ENCODE measurements at regions not wholly inside any gene's neighbourhood (a gene's known extent, or its start where the extent isn't known, plus 50 kb on each side); places are given as distances from the start of the nearest gene placed in this dataset.

DNA sequence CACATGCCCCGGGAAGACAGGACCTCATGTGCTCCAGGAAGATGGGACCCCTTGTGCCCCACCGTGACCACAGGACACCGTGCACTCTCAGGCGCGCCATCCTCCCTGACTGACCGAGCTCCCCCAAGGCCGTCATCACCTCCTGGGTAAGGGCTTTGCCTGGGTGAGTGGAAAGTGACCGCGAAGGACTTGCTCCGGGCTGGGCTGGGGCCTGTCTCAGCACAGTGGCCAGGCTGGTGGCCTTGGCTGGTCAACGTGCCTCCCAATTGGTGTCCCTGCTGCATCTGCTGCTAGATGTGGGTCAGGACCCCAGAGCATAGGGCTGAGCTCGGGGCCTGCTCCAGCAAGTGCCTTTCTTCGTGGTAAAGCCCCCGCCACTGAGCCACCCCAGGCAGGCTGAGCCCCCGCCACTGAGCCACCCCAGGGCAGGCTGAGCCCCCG, 69.7 kb upstream of the CTDP1 start:
- DNase-seq (ENCODE audit: low read depth, low spot score) = no peak

- DNase-seq (ENCODE audit: low read depth, low spot score) = no peak
Measured at GRCh38 chr18:79610461-79611039, 69.1 kb upstream of the CTDP1 start.

DNA sequence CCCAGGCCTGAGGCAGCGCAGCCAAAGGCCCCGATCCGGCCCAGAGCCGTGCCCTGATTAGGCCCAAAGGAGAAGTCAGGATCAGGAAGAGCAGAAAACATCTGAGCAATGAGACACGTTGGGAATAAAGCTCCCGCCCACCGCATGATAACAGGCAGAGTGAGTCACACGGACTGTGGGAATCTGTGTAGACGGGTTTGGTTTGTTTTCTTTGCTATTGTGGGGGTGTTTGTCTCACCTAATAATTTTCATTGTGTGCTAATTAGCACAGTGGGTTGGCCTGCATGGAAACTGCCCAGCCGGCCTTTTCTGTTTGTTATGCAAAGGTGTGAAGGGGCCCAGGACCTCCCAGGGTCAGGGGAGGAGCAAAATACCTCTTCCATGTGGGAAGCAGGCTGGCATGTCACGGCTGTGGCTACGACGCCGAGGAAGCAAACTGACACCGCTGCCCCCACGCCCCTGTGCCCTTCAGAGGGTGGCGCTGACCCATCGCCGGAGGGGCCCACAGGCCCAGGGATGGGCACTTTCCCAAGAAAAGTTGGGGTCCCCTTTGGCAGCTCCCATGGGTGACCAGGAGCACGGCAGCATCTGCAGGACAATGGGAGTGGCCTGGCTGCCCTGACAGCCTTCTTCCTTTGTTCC, 68.4 kb upstream of the CTDP1 start:
- no peak for DNase-seq (ENCODE audit: low read depth, low spot score)

GRCh38 chr18:79612291-79613108, 67.1 kb upstream of the CTDP1 start:
- no peak for DNase-seq (ENCODE audit: low read depth, low spot score)

DNA sequence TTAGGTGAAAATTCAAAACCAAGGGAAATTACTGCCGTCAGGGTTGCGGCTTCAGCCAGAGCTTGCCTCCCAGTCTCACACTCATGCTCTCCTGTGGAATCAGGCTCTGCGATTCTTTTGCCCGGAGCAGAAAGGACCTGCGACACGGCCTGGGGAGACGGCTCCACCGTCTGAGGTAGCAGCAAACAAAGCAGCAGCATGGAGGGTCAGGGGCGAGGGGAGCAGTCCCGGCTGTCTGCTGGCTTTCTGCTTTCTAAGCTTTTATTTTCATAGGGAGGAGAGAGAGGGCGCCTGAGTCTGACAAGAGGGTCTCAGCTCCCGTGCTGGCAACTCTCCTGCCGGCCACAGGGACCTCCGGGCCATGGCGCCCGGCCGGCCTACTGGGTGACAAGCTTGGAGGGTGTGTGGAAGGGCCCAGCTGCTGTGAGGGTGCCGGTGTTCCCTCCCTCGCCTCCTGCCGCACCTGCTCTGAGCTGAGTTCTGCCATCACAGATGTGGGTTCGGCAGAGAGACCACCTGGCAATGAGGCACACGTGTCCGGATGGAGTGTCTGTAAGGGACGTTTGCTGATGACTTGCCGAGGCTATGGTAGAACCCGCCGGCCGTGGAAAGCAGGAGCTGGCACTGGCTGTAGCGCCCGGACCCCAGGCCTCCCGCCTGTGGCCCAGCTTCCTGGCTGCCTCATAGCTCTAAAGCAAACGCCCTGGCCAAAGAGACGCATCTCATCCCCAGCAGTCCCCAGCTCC, 66.2 kb upstream of the CTDP1 start:
- DNase-seq (ENCODE audit: low read depth, low spot score) = no peak

GRCh38 chr18:79614211-79614955, 65.2 kb upstream of the CTDP1 start:
- no peak for DNase-seq (ENCODE audit: low read depth, low spot score)

GRCh38 chr18:79615091-79615490, 64.5 kb upstream of the CTDP1 start:
- no peak for DNase-seq (ENCODE audit: low read depth, low spot score)

DNA sequence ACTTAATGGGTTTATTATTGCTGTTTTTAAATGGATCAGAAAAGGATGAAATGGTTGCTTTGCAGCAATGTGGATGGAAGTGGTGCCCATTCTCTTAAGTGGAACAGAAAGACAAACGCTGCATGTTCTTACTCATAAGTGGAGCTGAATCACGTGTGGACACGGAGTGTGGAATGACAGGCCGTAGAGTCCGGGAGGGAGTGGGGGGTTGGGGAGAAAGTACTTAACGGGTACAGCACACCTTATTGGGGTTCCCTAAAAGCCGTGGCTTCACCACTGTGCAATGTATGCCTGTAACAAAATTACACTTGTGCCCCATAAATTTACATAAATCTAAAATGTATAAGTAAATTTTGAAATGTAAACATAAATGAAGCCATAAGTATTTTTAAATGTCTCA, 64.0 kb upstream of the CTDP1 start:
- no peak for DNase-seq (ENCODE audit: low read depth, low spot score)

- no peak for DNase-seq (ENCODE audit: low read depth, low spot score)
Measured at GRCh38 chr18:79616651-79617510, 62.7 kb upstream of the CTDP1 start.

DNA sequence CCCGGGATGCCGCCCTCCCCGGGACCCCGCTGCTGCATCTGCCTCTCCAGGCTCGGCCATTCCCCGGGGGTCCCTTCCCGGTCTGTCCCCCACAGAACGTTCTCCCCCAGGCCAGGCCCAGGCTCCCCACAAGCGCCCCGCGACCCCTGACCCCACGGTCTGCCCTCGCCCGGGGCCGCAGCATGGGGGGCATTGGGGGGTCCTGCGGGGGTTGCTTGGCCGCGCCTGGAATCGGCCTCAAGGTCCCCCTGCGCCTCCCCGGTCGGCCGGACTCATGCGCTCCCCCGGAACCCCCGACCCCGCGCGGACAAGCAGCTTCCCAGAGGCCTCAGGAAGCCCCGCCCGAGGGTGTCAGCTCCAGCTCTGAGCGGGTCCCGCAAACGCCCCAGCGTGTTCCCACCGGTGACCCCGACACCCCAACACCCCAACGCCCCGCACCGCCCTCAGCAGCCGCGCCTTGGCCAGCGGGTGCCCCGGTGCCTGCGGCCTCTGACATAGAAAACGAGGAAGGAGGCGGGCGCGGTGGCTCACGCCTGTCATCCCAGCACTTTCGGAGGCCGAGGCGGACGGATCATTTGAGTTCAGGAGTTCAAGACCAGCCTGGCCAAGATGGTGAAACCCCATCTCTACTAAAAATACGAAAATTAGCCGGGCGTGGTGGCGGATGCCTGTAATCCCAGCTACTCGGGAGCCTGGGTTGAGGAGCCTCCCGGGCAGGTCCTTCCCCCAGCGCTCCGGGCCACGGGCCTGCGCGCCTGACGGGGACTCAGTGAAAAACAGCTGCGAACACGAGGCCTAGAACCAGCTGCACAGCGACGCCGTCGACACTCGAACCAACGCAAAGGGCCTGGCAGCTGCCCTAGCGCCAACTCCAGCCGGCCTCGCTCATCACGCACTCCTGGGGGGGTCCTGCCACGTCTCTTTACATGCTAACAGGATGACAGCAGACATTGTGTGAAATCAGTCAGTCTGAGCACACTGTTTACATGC, 61.8 kb upstream of the CTDP1 start:
- DNase-seq (ENCODE audit: low read depth, low spot score) = no peak

DNA sequence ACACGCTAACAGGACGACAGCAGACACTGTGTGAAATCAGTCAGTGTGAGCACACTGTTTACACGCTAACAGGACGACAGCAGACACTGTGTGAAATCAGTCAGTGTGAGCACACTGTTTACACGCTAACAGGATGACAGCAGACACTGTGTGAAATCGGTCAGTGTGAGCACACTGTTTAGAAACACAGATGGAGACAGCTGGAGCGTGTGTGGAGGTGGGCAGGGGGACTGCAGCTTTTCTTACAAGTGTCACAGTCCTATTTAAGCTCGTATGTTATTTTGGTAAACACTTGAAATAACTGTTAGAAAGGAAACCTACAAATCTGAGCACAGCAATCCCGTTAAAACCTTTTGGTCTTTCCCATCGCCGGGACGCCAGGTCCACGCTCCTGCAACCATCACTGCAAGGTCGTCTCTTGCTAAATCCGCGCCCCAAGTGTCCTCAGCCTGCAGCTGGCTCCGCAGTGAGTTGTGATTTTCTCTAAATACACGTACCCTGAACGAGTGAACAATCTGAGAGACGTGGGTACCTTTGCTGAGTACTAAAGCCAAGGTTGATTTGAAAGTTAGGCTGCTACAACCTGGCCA, 58.9 kb upstream of the CTDP1 start:
- no peak for DNase-seq (ENCODE audit: low read depth, low spot score)

GRCh38 chr18:79621501-79621900, 58.1 kb upstream of the CTDP1 start:
- no peak for DNase-seq (ENCODE audit: low read depth, low spot score)

- DNase-seq (ENCODE audit: low read depth, low spot score) = no peak
Measured at GRCh38 chr18:79622004-79622403, 57.6 kb upstream of the CTDP1 start.

DNA sequence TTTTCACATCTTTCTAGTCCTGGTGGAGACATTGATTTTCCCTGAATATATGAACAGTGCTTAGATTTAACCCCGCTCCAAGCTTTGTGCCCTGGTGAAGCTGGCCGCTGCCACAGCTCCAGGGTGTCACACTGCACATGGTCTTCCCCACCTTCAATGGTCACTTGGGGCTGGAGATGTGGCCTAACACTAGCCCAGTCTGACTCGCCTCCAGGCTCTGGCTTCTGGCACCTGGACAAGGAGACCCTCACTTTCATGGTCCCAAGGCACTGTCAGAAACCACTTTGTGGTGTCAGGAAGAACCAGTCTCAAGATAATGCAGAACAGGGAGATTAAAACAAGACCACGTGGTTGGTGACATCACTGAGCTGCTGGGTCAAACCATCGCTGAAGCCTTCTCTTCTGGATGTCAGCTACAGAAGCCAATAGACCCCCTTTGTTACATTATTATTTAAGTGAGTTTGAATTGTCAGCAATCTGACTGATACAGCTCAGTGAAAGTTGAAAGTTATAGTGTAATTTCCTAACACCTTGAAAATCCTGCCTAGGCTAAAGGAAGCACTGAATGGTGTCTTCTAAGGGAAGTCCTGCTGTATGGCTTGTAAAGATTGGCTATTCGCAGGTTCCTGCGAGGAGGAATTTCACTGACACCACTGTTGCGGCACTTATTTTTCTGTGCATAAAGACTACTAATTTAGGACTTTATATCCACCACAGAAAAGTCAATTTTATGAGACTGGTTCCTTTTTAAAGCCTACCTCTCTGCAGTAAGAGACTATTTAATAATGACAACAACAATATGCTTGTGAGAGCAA, 55.0 kb upstream of the CTDP1 start:
- DNase-seq (ENCODE audit: low read depth, low spot score) = no peak

DNA sequence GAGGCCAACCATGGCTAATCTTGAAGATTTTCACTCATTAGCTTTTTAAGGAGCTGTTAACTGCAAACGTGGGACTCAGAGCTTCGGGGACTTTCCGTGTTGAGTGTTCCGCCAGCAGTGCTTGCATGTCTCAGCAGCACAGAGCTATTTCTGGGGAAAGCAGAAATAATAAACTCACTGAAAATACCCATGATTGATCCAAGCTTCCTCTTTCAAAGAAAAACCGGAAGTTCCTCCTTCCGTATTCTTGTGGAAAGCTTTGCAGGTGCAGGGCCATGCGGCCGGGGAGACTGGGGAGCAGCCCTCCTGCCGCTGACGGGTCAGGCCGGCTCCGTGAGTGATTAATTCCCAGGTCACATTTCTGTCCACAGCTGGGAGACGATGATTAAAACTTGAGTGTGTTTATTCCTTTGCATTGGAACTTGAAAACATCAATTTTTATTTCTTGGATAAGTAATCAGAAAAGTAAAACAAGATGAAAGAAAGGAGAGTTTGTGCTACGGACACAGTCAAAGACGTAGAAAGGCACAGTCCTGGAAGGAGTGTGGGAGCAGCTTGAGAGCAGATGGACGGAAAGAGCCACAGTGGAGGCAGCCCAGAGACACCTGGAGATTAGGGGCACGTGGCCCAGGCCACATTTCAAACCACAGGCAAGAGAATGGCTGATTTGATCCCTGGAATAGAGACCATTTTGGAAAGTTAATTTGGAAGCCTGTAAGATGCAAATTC, 54.2 kb upstream of the CTDP1 start:
- no peak for DNase-seq (ENCODE audit: low read depth, low spot score)

DNA sequence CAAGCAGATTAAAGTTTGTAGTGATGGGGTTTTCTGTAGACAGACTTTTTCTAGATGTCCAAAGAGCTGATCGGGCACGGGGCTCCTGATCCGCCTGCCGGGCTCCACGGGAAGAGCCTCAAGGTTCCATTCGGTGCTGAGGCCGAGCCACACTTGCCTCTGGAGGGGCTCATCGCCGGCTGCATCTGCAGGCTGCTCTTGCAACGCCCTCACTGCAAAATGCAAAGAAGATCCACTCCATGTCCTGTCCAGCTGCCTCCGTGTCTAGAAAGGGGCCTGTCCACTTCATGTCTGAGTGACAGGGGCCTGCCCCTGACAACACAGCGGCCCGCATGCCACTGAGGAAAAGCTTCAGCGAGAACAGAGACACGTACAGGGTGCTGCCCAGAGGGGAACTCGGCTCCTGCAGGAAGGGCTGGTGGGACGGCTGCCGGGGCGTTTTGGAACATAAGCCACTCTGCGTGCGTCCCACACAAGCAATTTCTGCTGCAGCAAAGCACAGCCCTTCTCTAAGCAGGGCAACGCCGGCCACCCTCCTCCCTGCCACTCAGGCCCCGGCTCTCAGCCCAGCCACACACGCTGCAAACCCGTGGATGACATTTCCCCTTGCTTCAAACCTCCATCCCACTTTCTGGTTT, 53.6 kb upstream of the CTDP1 start:
- DNase-seq (ENCODE audit: low read depth, low spot score) = no peak
